ENCODE measurements at regions not wholly inside any gene's neighbourhood (a gene's known extent, or its start where the extent isn't known, plus 50 kb on each side); places are given as distances from the start of the nearest gene placed in this dataset.
A peak's percentile ranks its signal among the peaks of the same experiment; 100 is the strongest.

DNA sequence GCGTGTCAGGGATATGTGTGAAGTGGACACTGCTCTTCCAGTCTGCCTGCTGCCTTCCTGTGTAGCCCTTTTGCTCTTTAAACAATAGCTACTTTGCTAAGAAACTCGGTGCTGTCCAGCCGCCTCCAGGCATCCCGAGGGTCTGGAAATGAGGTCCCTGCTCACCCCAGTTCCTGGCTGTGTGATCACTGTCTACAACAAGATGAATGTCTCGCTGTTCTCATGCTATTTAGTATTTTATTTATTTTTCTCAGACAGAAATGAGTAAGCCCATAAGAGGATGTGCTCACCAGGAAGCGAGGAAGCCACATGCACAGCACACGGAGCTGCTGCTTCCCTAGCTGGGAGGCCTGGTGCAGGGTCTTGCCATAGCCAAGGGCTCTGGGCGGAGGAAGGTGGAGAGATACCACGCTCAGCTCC lies 167.0 kb upstream of the PITRM1 start:
- intact Hi-C loops (cut with micrococcal nuclease) (no loop called here), dilution Hi-C loops (cut with MboI; ENCODE audit: extremely low pct_ligation_motif_present, low sequenced_read_pairs) (no loop called here)
- Histone ChIP-seq H3K9me3 (replicated peaks; ENCODE audit: control insufficient read depth, insufficient read depth, low read length) (no peaks in the 10 kb centered on the region), H3K4me3 (replicated peaks in 1 of 3; ENCODE audit: insufficient read depth in 1 of 3, low read depth in 1 of 3, low read length in 3 of 3) (no peak overlapping the region), H3K27ac (ENCODE audit: insufficient read depth, low read depth, low read length) (peak overlapping the region; percentile 37), H3K36me3 (ENCODE audit: control insufficient read depth in 2 of 2, extremely low read depth in 1 of 2, insufficient read depth in 2 of 2, low read length in 2 of 2) (no peaks in the 10 kb centered on the region), H4K20me1 (replicated peaks; ENCODE audit: control insufficient read depth, extremely low read depth, insufficient read depth, low read length) (no peaks in the 10 kb centered on the region), H3K79me2 (ENCODE audit: control insufficient read depth, insufficient read depth, low read length) (no peaks in the 10 kb centered on the region), H2AFZ (ENCODE audit: low read depth, low read length) (peak overlapping the region; percentile 50), H3K27me3 (ENCODE audit: control insufficient read depth in 2 of 2, insufficient read depth in 2 of 2, low read length in 2 of 2) (peaks cover 0 to 1% of the 10 kb centered on the region in 2 experiments), H3K9ac (replicated peaks; ENCODE audit: extremely low read depth, insufficient read depth, low read length) (no peak overlapping the region), H3K4me2 (ENCODE audit: insufficient read depth, low read length) (no peak overlapping the region), H3K4me1 (ENCODE audit: control insufficient read depth, extremely low read depth, insufficient read depth, low read length) (no peaks in the 10 kb centered on the region), H3K9me1 (replicated peaks; ENCODE audit: control insufficient read depth, extremely low read depth, insufficient read depth, low read length) (no peaks in the 10 kb centered on the region)
- TF ChIP-seq FOS (IDR thresholded peaks at IDR 0.05; ENCODE audit: borderline replicate concordance, insufficient read depth, low read length) (peak; percentile 39), EZH2 (IDR thresholded peaks at IDR 0.05; ENCODE audit: borderline replicate concordance, low read depth, low read length, severe bottlenecking) (no peak)
- BruUV-seq (replicated peaks), result no TSS peak
- no peak for FAIRE-seq
- DNase-seq (ENCODE audit: low read depth, low spot score), result peak; percentile 32
- ChIA-PET POLR2A (no interaction called here), CTCF (interaction anchor here (1.0 kb wide), 1 partner anchor 10 kb away, joined by 3 read pairs; no protein-coding TSS in a partner anchor)

DNA sequence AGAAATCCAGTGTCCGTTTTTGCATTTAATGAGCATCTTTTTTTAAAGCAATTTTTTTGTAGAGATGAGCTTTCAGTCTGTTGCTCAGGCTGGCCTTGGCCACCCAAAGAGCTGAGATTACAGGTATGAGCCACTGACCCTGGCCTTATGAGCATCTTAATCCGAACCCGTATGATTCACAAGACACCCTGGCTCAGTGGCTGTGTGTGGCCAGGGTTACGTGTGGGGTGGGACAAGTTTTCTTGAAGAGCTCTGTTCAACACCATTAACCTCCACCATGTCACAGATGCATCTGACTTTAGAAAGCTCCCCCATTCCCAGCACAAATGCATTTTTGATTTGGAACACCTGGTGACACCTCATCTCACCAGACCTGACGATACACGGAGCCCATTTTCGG lies 166.5 kb upstream of the PITRM1 start:
- CTCF ChIA-PET, result interaction anchor here (1.0 kb wide), 1 partner anchor 9 kb away, joined by 3 read pairs; no protein-coding TSS in a partner anchor
- POLR2A ChIA-PET, result no interaction called here

More for the DNA sequence above, 166.5 kb upstream of the PITRM1 start:
- FAIRE-seq (no peak), DNase-seq (ENCODE audit: low read depth, low spot score) (no peak)
- TF ChIP-seq EZH2 (IDR thresholded peaks at IDR 0.05; ENCODE audit: borderline replicate concordance, low read depth, low read length, severe bottlenecking) (no peak), POLR2AphosphoS5 (IDR thresholded peaks at IDR 0.05; ENCODE audit: insufficient read depth, low read depth, low read length) (no peak), FOS (IDR thresholded peaks at IDR 0.05; ENCODE audit: borderline replicate concordance, insufficient read depth, low read length) (no peak), POLR2A (IDR thresholded peaks at IDR 0.05; ENCODE audit: low read depth, low read length) (no peak), JUN (IDR thresholded peaks at IDR 0.05; ENCODE audit: borderline replicate concordance, insufficient read depth, insufficient read length, low read depth) (no peak), MYC (IDR thresholded peaks at IDR 0.05; ENCODE audit: low read depth, low read length) (no peak), GATA2 (IDR thresholded peaks at IDR 0.05; ENCODE audit: insufficient read depth, insufficient read length, low read depth, low read length) (no peak)
- TF ChIP-seq, protein P1, sequence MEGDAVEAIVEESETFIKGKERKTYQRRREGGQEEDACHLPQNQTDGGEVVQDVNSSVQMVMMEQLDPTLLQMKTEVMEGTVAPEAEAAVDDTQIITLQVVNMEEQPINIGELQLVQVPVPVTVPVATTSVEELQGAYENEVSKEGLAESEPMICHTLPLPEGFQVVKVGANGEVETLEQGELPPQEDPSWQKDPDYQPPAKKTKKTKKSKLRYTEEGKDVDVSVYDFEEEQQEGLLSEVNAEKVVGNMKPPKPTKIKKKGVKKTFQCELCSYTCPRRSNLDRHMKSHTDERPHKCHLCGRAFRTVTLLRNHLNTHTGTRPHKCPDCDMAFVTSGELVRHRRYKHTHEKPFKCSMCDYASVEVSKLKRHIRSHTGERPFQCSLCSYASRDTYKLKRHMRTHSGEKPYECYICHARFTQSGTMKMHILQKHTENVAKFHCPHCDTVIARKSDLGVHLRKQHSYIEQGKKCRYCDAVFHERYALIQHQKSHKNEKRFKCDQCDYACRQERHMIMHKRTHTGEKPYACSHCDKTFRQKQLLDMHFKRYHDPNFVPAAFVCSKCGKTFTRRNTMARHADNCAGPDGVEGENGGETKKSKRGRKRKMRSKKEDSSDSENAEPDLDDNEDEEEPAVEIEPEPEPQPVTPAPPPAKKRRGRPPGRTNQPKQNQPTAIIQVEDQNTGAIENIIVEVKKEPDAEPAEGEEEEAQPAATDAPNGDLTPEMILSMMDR (IDR thresholded peaks at IDR 0.05; ENCODE audit: extremely low read depth in 1 of 2, insufficient read depth in 1 of 2, low read depth in 1 of 2, low read length in 2 of 2), result no peak
- TF ChIP-seq, protein P2, sequence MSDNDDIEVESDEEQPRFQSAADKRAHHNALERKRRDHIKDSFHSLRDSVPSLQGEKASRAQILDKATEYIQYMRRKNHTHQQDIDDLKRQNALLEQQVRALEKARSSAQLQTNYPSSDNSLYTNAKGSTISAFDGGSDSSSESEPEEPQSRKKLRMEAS (IDR thresholded peaks at IDR 0.05; ENCODE audit: insufficient read depth, insufficient read length), result no peak
- Histone ChIP-seq H3K27me3 (ENCODE audit: control insufficient read depth in 2 of 2, insufficient read depth in 2 of 2, low read length in 2 of 2) (peaks cover 0 to 1% of the 10 kb centered on the region in 2 experiments), H2AFZ (ENCODE audit: low read depth, low read length) (peak overlapping the region; percentile 50), H3K27ac (ENCODE audit: insufficient read depth, low read depth, low read length) (peak overlapping the region; percentile 37), H3K4me2 (ENCODE audit: insufficient read depth, low read length) (no peak overlapping the region), H3K36me3 (ENCODE audit: control insufficient read depth in 2 of 2, extremely low read depth in 1 of 2, insufficient read depth in 2 of 2, low read length in 2 of 2) (no peaks in the 10 kb centered on the region), H3K9me1 (replicated peaks; ENCODE audit: control insufficient read depth, extremely low read depth, insufficient read depth, low read length) (no peaks in the 10 kb centered on the region), H4K20me1 (replicated peaks; ENCODE audit: control insufficient read depth, extremely low read depth, insufficient read depth, low read length) (no peaks in the 10 kb centered on the region), H3K79me2 (ENCODE audit: control insufficient read depth, insufficient read depth, low read length) (no peaks in the 10 kb centered on the region), H3K4me3 (replicated peaks in 1 of 3; ENCODE audit: insufficient read depth in 1 of 3, low read depth in 1 of 3, low read length in 3 of 3) (no peak overlapping the region), H3K4me1 (ENCODE audit: control insufficient read depth, extremely low read depth, insufficient read depth, low read length) (no peaks in the 10 kb centered on the region), H3K9ac (replicated peaks; ENCODE audit: extremely low read depth, insufficient read depth, low read length) (no peak overlapping the region), H3K9me3 (replicated peaks; ENCODE audit: control insufficient read depth, insufficient read depth, low read length) (no peaks in the 10 kb centered on the region)
- dilution Hi-C loops (cut with MboI; ENCODE audit: extremely low pct_ligation_motif_present, low sequenced_read_pairs) (no loop called here), intact Hi-C loops (cut with micrococcal nuclease) (no loop called here)
- no TSS peak for BruUV-seq (replicated peaks)
